Limb (tissue), 2 donors: ENCODE measurements at regions not wholly inside any gene's neighbourhood (a gene's known extent, or its start where the extent isn't known, plus 50 kb on each side); places are given as distances from the start of the nearest gene placed in this dataset.
"Not testable (repeated sequence)": the region's sequence is repeated elsewhere in the genome, so short reads cannot be mapped to it uniquely, and the experiment has no call there.

Source experiments
- DNase-seq, 2 donors: peaks; one replicate each; pipeline ENCODE4 v3.0.0-alpha.2; 2016; ENCODE audit errors: extremely low spot score in 2 of 2

GRCh38 chr5:6321078-6321477 is 57.3 kb downstream of the MED10 start:
- no peak for DNase-seq

GRCh38 chr5:6319116-6319515 is 59.2 kb downstream of the MED10 start:
- DNase-seq, result no peak

- DNase-seq, result no peak
These were observed 61.1 kb downstream of the MED10 start for GRCh38 chr5:6317116-6317798.

DNA sequence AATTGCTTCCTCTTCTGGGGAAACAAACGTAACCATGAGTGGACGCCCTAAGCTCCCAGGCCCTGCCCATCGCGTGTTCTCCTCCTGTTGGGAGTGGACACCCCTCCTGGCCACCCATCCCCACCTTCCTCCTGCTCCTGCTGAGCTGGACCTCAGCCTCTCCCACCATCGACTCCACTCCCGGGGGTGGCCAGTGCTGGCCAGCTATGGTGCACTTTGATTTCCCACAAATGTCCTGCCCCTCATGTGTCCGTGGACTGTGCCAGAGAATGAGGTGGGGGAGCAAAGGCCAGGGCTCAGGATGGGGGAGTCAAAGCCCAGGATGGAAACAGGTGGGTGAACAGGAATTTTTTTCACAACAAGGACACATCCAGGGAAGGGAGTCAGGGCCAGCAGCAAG is 62.8 kb downstream of the MED10 start:
- no peak for DNase-seq

- DNase-seq, result no peak
These were observed 66.5 kb downstream of the MED10 start for GRCh38 chr5:6311568-6312501.

- DNase-seq, result no peak
These were observed 68.4 kb downstream of the MED10 start for GRCh38 chr5:6309949-6310348.

DNA sequence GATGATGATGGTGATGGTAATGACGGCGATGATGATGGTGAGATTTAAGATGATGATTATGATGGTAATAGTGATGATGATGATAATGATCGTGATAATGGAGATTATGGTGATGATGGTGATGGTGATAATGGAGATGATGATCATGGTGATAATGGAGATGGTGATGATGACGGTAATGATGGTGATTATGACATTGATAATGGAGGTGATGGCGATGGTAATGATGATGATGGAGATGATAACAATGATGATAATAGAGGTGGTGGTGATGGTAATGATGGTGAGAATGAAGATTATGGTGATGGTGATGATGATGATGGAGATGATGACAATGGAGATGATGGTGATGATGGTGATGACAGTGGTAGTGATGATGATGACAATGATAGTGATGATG is 69.7 kb downstream of the MED10 start:
- DNase-seq, result no peak

- DNase-seq, result no peak
These were observed 71.0 kb downstream of the MED10 start for GRCh38 chr5:6307304-6307703.

- DNase-seq, result no peak
These were observed 72.5 kb downstream of the MED10 start for GRCh38 chr5:6305853-6306252.

GRCh38 chr5:6302684-6303083 is 75.7 kb downstream of the MED10 start:
- no peak for DNase-seq

- no peak for DNase-seq
These were observed 76.3 kb downstream of the MED10 start for GRCh38 chr5:6302075-6302474.

- no peak for DNase-seq
These were observed 81.8 kb downstream of the MED10 start for GRCh38 chr5:6296524-6296923.

DNA sequence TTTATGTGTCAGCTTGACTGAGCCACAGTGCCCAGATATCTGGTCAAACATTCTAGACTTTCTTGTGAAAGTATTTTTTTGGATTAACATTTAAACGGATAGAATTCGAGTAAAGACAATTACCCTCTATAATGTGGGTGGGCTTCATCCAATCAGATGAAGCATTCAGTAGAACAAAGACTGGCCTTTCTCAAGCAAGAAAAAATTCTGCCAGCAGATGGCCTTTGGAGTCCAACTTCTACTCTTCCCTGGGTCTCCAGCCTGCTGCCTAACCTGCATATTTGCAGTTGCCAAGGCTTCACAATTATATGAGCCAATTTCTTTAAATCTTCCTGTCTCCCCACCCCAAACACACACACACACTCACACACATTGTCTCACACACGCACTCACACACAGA is 86.4 kb downstream of the MED10 start:
- no peak for DNase-seq

DNA sequence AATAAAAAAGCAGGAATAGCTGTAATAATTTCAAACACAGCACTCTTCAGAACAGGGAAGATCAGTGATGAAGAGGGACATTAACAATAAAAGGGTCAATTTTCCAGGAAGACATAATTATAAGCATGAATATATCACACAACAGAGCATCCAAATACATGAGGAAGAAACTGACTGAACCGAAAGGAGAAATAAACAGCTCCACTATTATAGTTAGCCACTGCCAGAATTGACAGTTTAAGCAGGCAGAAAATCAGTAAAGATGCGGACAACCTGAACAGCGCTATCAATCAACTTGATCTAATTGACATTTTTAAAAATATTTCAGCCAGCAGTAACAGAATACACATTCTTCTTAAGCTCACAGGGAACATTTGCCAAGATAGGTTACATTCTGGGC is 89.1 kb downstream of the MED10 start:
- no peak for DNase-seq

- no peak for DNase-seq
These were observed 91.2 kb downstream of the MED10 start for GRCh38 chr5:6287176-6287575.

GRCh38 chr5:6286404-6286803 is 91.9 kb downstream of the MED10 start:
- DNase-seq, result no peak

DNA sequence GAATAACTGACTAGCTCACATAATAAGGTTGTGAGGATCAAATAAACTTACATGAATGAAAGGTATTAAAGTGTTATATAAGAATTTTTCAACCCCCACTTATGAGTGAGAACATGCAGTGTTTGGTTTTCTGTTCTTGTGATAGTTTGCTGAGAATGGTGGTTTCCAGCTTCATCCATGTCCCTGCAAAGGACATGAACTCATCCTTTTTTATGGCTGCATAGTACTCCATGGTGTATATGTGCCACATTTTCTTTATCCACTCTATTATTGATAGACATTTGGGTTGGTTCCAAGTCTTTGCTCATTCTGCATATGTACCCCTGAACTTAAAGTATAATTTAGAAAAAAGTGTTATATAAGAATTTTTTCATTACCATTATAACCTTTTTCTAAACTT is 93.9 kb downstream of the MED10 start:
- not testable (repeated sequence) for DNase-seq

DNA sequence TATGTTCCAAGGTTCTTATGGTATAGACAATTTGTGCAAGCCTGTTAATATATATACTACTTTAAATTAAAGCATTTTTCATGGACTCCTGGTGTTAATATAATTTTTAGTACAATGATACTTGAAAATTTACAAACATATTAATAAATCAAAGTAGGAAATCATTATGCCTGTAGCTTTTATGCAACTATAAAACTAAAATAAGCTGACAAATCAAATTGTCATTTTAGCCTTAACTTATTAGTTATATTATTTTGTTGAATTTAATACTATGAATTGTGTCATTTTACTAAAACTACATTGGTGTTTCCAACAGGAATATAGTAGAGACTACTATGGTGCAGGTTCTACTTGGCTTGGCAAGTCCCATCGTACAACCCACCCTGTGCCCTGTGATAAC is 96.0 kb downstream of the MED10 start:
- no peak for DNase-seq

- no peak for DNase-seq
These were observed 96.5 kb downstream of the MED10 start for GRCh38 chr5:6281818-6282217.

- DNase-seq, result no peak
These were observed 97.8 kb downstream of the MED10 start for GRCh38 chr5:6280425-6281100.

DNA sequence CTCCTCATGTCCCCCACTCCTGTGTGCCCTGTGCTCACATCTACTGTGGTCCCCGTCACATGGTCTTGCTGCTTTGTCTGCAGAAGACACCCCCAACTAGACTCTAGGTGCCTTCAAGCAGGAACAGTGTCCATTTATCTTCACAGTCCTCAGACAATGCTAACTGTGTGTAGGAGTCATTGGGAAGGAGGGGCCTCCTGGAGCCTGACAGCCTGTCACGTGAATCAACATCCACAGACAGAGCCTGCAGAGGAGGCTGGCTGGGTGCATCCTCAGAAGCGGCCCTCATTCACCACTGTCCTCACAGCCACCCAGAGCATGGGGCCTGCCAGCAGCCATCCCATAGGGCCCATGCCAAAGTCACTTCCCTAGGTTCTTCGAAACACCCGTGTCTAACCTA is 98.7 kb downstream of the MED10 start:
- DNase-seq, result no peak

DNA sequence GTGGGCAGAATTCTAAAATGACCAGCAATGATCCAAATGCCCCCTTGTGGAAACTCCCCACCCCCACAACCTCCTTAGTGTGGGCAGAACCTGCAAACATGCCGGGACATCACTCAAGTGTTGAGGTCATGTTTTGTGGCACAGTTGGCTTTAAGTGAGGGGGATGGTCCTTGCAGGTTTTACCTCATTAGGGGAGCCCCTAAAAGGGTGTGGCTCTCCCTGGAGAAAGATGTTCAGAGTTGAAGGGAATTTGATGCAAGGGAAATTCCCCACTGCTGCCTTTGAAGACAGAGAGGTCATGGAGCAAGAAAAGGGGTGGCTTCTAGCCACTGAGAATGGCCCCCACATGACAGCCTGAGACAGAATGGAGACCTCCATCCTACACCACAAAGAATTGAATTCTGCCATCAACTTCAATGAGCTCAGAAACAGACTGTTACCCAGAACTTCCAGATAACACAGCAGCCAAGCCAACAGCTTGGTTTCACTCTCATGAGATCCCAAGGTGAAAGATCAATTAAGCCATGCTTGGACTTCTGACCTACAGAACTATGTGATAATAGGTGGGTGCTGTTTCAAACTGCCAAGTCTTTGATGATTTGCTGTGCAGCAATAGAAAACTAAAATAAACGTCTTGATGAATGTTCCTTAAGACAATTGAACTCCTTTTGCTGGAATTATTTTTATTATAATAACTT is 103.4 kb downstream of the MED10 start:
- no peak for DNase-seq
